CD4-positive, alpha-beta T cell (primary cell): ENCODE measurements at regions not wholly inside any gene's neighbourhood (a gene's known extent, or its start where the extent isn't known, plus 50 kb on each side); places are given as distances from the start of the nearest gene placed in this dataset.

ENCODE experiments used
- ATAC-seq: fragments of 200-7000 bp; cut with Tn5 transposase; one replicate; pipeline ENCODE4 v1.10.0; 2022; ENCODE audit warnings: mild to moderate bottlenecking; ENCODE audit not compliant: poor library complexity
- CTCF ChIA-PET: fragments of 350-600 bp; sonication (Branson Sonifier 250); formaldehyde crosslinking; loops from one replicate; lab custom pipeline; 2021; ENCODE audit warnings: antibody characterized with exemption, inconsistent platforms; lab: Charles Lee
- POLR2A ChIA-PET: fragments of 350-600 bp; sonication (Branson Sonifier 250); formaldehyde crosslinking; loops from one replicate; lab custom pipeline; 2021; ENCODE audit warnings: antibody characterized with exemption, inconsistent platforms; lab: Charles Lee
- DNase-seq, 14 experiments: peaks; one replicate each; pipeline ENCODE4 v3.0.0-alpha.2; 2013 to 2020; ENCODE audit warnings: mixed read lengths in 2 of 14
- H3K27ac ChIP-seq, 2 donors: one replicate each; pipeline versions ENCODE4 v1.5.1 to v1.7.0; 2013; ENCODE audit warnings: low read length in 2 of 2, low read depth in 1 of 2, mild to moderate bottlenecking in 1 of 2
- H3K27me3 ChIP-seq, 2 experiments: 1 replicate in 1 of 2; 2 replicates in 1 of 2; pipeline versions ENCODE4 v1.6.1 to v1.7.0; 2013; ENCODE audit warnings: low read length in 2 of 2, control low read depth in 1 of 2, mild to moderate bottlenecking in 1 of 2, moderate library complexity in 1 of 2; ENCODE audit not compliant: insufficient read depth in 2 of 2, control insufficient read depth in 1 of 2
- H3K36me3 ChIP-seq: one replicate; pipeline ENCODE4 v1.6.1; 2013; ENCODE audit warnings: low read length, control low read depth; ENCODE audit not compliant: insufficient read depth
- H3K4me1 ChIP-seq: one replicate; pipeline ENCODE4 v1.6.1; 2013; ENCODE audit warnings: low read length, control low read depth; ENCODE audit not compliant: insufficient read depth
- H3K4me3 ChIP-seq: one replicate; pipeline ENCODE4 v1.5.1; 2013; ENCODE audit warnings: mild to moderate bottlenecking, low read length, moderate library complexity
- H3K9me3 ChIP-seq, 2 experiments: 1 replicate in 1 of 2; 2 replicates in 1 of 2; pipeline versions ENCODE4 v1.6.1 to v1.7.0; 2013; ENCODE audit warnings: low read length in 2 of 2, mild to moderate bottlenecking in 2 of 2, control low read depth in 1 of 2, moderate library complexity in 1 of 2; ENCODE audit not compliant: control insufficient read depth in 1 of 2, insufficient read depth in 1 of 2
- H3K27ac Mint-ChIP-seq: one replicate; pipeline ENCODE4 v1.8.0; 2020; ENCODE audit warnings: mixed read lengths
- H3K27me3 Mint-ChIP-seq: one replicate; pipeline ENCODE4 v1.8.0; 2021; ENCODE audit warnings: mixed read lengths
- H3K36me3 Mint-ChIP-seq: one replicate; pipeline ENCODE4 v1.8.0; 2021; ENCODE audit warnings: low read depth, mixed read lengths
- H3K4me1 Mint-ChIP-seq: one replicate; pipeline ENCODE4 v1.8.0; 2021; ENCODE audit warnings: low read depth, mixed read lengths
- H3K4me3 Mint-ChIP-seq: one replicate; pipeline ENCODE4 v1.8.0; 2020; ENCODE audit warnings: mild to moderate bottlenecking, mixed read lengths
- H3K9me3 Mint-ChIP-seq: one replicate; pipeline ENCODE4 v1.8.0; 2020; ENCODE audit warnings: mixed read lengths
- CTCF ChIP-seq: fragments of 200-600 bp; IDR thresholded peaks from one replicate; pipeline ENCODE4 v1.8.0; 2022; ENCODE audit warnings: antibody characterized with exemption, mild to moderate bottlenecking
- intact Hi-C, 2 experiments: fragments of 100-400 bp; cut with DNase I in 1 of 2; cut with micrococcal nuclease in 1 of 2; formaldehyde crosslinking; loops; one replicate each; pipeline versions ENCODE4 v1.15.1 to v1.9.0; 2023 to 2025; cut with DNase I, micrococcal nuclease

GRCh38 chr2:71833855-71834560 is 313.7 kb downstream of the CYP26B1 start:
- H3K4me1 ChIP-seq: no peaks in the 10 kb centered on the region
- intact Hi-C loops: no loop called here
- ChIA-PET POLR2A (no interaction called here), CTCF (interaction anchor here (0.6 kb wide), 1 partner anchor 272 kb away, joined by 3 read pairs; no protein-coding TSS in a partner anchor)
- no peak overlapping the region for H3K4me3 ChIP-seq
- Mint-ChIP-seq H3K4me3 (no peak overlapping the region), H3K27me3 (peaks cover 16% of the 10 kb centered on the region), H3K9me3 (no peaks in the 10 kb centered on the region), H3K4me1 (no peaks in the 10 kb centered on the region), H3K27ac (no peak overlapping the region), H3K36me3 (no peaks in the 10 kb centered on the region)
- no peaks in the 10 kb centered on the region for H3K36me3 ChIP-seq
- TF ChIP-seq CTCF: no peak
- H3K9me3 ChIP-seq: no peaks in the 10 kb centered on the region
- DNase-seq (no peak), ATAC-seq (no peak)
- H3K27ac ChIP-seq: no peak overlapping the region
- no peaks in the 10 kb centered on the region for H3K27me3 ChIP-seq

GRCh38 chr2:71833272-71833671 is 314.4 kb downstream of the CYP26B1 start:
- no peaks in the 10 kb centered on the region for H3K4me1 Mint-ChIP-seq
- H3K4me1 ChIP-seq: no peaks in the 10 kb centered on the region
- peaks cover 19% of the 10 kb centered on the region for H3K27me3 Mint-ChIP-seq
- no peaks in the 10 kb centered on the region for H3K36me3 Mint-ChIP-seq
- no peak overlapping the region for H3K4me3 Mint-ChIP-seq
- ATAC-seq: no peak
- no peaks in the 10 kb centered on the region for H3K9me3 Mint-ChIP-seq
- no peaks in the 10 kb centered on the region for H3K9me3 ChIP-seq
- ChIA-PET POLR2A (no interaction called here), CTCF (no interaction called here)
- no peaks in the 10 kb centered on the region for H3K36me3 ChIP-seq
- no peak overlapping the region for H3K27ac Mint-ChIP-seq
- H3K27me3 ChIP-seq: no peaks in the 10 kb centered on the region
- DNase-seq: no peak
- intact Hi-C loops: no loop called here
- no peak overlapping the region for H3K4me3 ChIP-seq
- TF ChIP-seq CTCF: no peak
- no peak overlapping the region for H3K27ac ChIP-seq

- no peak for TF ChIP-seq CTCF
- no peak overlapping the region for H3K27ac Mint-ChIP-seq
- ChIA-PET POLR2A (no interaction called here), CTCF (no interaction called here)
- no peaks in the 10 kb centered on the region for H3K4me1 ChIP-seq
- no peaks in the 10 kb centered on the region for H3K36me3 Mint-ChIP-seq
- no peaks in the 10 kb centered on the region for H3K9me3 Mint-ChIP-seq
- no peak overlapping the region for H3K4me3 Mint-ChIP-seq
- H3K27me3 ChIP-seq: no peaks in the 10 kb centered on the region
- H3K9me3 ChIP-seq: no peaks in the 10 kb centered on the region
- H3K27me3 Mint-ChIP-seq: peaks cover 19% of the 10 kb centered on the region
- H3K4me3 ChIP-seq: no peak overlapping the region
- intact Hi-C loops: no loop called here
- H3K36me3 ChIP-seq: no peaks in the 10 kb centered on the region
- no peak for ATAC-seq
- DNase-seq: no peak
- no peak overlapping the region for H3K27ac ChIP-seq
- H3K4me1 Mint-ChIP-seq: no peaks in the 10 kb centered on the region
Observed at GRCh38 chr2:71832844-71833243, 314.8 kb downstream of the CYP26B1 start.
